AG09319 (cell line): ENCODE measurements at regions not wholly inside any gene's neighbourhood (a gene's known extent, or its start where the extent isn't known, plus 50 kb on each side); places are given as distances from the start of the nearest gene placed in this dataset.

Experiments used
- DNase-seq: peaks from one replicate; pipeline ENCODE4 v3.0.0-alpha.2; 2010; ENCODE audit warnings: low read depth; ENCODE audit errors: extremely low read depth
- TF ChIP-seq, protein P1 (sequence below): IDR thresholded peaks from 2 replicates; pipeline ENCODE4 v1.5.1; 2011; ENCODE audit warnings: low read depth, mild to moderate bottlenecking, inconsistent platforms, low read length, moderate library complexity

DNA sequence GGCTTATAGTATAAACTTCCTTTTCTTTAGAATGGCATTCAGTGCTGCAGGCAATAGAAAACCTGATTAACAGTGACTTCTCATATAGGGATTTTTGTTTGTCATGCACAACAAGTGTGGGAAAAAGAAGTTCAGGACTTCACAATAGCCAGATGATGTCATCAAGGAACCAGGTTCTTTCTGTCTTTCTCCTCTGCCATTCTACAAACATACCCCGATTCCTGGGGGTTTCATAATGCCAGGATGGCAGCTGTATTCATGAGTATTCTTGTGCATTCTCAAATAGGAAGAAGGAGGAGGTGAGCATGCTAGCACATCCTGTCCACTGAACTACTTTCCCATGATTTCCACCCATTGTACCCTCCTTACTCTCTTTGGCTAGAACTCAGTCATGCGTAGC lies 182.7 kb upstream of the EEA1 start:
- TF ChIP-seq, protein P1, sequence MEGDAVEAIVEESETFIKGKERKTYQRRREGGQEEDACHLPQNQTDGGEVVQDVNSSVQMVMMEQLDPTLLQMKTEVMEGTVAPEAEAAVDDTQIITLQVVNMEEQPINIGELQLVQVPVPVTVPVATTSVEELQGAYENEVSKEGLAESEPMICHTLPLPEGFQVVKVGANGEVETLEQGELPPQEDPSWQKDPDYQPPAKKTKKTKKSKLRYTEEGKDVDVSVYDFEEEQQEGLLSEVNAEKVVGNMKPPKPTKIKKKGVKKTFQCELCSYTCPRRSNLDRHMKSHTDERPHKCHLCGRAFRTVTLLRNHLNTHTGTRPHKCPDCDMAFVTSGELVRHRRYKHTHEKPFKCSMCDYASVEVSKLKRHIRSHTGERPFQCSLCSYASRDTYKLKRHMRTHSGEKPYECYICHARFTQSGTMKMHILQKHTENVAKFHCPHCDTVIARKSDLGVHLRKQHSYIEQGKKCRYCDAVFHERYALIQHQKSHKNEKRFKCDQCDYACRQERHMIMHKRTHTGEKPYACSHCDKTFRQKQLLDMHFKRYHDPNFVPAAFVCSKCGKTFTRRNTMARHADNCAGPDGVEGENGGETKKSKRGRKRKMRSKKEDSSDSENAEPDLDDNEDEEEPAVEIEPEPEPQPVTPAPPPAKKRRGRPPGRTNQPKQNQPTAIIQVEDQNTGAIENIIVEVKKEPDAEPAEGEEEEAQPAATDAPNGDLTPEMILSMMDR = no peak
- DNase-seq = no peak

DNA sequence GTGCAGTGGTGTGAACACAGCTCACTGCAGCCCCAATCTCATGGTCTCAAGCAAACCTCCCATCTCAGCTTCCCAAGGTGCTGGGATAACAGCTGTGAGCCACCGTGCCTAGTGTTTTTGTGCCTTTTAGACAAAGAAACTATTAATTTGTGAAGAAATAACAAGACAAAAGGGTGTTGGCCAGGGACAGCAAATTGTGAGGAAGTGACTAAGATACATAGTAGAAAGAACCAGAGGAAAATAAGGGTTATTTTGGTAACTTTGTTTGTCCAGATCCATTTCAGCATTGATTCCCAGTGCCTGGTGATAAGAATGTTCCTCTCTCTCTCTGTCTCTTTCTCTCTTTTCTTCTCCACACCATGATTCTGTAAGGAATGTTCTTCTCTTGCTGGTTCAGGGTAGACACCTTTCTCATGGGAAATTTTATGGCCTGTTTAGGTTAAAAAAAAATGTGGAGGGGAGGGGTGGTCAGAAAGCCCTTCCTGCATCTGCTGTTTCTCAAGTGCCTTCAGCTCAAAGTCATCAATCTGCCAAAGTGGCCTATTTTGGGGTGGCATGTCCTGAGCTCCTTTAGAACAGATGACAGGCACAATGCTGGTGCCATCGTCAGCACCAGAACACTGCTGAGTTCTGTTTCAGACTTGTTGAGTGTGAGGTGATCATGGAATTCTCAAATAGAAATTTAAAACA lies 184.4 kb upstream of the EEA1 start:
- TF ChIP-seq, protein P1 = no peak
- DNase-seq = no peak

DNA sequence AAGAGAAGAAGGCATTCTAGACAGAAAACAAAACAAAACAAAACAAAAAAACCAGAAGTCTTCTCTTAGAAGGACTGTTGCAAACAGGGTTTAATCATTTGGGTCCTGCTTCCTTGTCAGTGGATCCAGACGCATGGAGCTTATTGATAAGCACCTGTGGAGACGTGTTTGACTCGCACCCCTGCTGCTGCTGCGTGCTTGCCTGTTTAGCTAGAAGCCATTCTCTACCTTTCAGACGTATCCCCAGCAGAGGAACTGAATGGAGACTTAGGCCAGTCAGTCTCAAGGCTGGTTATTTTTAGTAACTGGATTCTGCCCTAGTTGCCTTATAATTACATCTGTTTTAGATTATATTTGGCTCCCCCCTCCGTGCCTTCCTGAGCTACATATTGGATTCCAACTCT lies 186.1 kb upstream of the EEA1 start:
- TF ChIP-seq, protein P1 = no peak
- DNase-seq = no peak

DNA sequence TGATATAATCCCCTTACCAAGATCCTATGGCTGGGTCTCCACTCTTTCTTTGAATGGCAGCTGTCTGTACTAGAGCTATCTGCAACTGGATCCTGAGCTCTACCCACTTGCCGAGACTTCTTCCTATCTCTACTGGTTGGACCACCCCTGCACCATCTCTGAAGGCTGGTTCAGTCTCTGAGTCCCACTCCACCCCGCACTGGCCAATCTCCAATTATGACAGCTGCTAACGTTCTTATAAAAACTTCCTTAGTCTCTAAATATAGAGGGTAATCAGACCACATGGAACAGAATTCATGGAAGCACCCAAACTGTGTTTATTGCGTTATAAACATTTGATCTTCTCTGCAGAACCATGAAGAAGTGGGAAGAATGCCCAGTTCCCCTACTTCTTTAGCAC lies 186.6 kb upstream of the EEA1 start:
- no peak for DNase-seq
- TF ChIP-seq, protein P1 = no peak

DNA sequence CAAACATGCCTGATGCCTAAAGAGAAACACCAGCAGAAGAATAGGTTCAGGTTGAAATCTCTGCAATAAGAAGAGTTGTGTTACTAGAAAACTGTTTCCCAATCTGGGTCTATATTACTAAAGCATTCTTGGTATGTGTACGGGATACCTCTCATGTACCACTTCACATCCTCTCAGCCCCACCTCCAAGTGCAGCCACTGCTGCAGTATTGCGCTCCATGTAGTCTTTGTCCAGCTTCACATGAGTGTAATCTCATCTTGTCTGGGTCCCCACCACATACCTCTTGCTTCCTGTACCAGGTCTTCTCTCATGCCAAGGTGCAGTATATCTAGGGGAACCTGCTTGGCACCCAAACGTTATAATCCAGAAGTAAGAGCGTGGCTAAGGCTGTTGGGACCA lies 187.5 kb upstream of the EEA1 start:
- no peak for DNase-seq
- TF ChIP-seq, protein P1 = no peak

DNA sequence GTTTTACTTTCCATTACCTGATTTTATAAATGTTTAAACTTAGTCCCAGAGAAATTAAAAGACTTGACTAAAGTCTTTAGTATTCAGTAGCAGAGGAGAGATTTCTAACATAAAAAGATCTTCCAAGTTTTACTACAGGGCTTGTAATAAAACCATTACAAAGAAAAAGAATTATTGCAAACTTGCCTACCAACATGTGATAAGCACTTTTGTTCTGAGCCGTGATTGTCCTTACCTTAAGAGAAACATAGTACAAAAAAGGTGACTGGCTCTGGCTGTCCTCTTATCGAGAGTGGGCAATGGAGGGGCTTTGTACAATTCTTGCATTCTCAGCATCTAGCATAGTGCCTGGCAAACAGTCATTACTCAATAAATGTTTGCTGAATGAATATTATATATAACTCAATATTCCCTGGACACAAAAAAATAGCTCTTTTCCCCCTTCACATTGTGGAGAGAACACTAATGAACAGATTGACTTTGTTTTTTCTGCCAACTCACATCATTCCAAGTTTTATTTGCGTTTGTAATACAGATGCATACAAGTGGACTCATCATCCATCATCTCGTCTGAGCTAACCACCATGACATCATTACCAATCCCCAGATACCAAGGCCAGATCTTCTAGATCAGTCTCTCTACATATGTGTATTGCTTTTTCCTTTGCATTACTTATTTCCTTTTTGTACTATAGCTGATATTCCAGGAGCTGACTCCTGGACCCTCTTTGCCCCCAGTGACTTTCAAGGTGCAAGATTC lies 192.8 kb upstream of the EEA1 start:
- TF ChIP-seq, protein P1 = no peak
- no peak for DNase-seq

DNA sequence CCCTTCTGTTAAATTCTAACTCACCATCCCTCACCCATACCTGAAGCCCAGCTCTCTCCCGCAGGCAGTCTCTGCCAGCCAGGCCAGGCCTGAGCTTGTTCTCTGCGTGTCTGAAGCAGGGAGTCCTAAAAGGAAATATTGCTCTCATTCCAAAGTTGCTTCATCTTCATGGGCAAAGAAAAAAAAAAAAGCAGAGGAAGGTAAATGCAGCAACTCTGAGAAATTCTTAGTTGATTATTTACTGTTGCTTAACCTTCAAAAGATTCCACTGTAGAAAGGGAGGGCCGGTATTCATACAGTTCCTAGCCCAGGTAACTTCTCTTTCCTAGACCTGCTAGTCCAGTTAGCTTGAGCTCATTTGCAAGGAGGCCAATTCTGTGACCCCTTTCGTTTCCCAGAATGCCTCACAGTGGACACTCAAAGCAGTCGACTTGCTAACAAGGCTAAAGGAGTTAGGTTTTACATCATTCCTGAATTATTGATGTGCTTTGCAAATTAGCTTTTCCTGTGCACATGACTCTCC lies 193.5 kb upstream of the EEA1 start:
- TF ChIP-seq, protein P1 = no peak
- DNase-seq = no peak
